ENCODE measurements at regions not wholly inside any gene's neighbourhood (a gene's known extent, or its start where the extent isn't known, plus 50 kb on each side); places are given as distances from the start of the nearest gene placed in this dataset.
"Not testable (repeated sequence)": the region's sequence is repeated elsewhere in the genome, so short reads cannot be mapped to it uniquely, and the experiment has no call there.

GRCh38 chr6:150495126-150495525 is 104.6 kb upstream of the PLEKHG1 start:
- TF ChIP-seq, protein P1, sequence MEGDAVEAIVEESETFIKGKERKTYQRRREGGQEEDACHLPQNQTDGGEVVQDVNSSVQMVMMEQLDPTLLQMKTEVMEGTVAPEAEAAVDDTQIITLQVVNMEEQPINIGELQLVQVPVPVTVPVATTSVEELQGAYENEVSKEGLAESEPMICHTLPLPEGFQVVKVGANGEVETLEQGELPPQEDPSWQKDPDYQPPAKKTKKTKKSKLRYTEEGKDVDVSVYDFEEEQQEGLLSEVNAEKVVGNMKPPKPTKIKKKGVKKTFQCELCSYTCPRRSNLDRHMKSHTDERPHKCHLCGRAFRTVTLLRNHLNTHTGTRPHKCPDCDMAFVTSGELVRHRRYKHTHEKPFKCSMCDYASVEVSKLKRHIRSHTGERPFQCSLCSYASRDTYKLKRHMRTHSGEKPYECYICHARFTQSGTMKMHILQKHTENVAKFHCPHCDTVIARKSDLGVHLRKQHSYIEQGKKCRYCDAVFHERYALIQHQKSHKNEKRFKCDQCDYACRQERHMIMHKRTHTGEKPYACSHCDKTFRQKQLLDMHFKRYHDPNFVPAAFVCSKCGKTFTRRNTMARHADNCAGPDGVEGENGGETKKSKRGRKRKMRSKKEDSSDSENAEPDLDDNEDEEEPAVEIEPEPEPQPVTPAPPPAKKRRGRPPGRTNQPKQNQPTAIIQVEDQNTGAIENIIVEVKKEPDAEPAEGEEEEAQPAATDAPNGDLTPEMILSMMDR (IDR thresholded peaks at IDR 0.05; ENCODE audit: low read depth, low read length): no peak
- DNase-seq (ENCODE audit: low read depth in 2 of 2): no peak
- H3K4me3 ChIP-seq (replicated peaks in 1 of 2; ENCODE audit: low read depth in 2 of 2, low read length in 2 of 2): no peak overlapping the region

DNA sequence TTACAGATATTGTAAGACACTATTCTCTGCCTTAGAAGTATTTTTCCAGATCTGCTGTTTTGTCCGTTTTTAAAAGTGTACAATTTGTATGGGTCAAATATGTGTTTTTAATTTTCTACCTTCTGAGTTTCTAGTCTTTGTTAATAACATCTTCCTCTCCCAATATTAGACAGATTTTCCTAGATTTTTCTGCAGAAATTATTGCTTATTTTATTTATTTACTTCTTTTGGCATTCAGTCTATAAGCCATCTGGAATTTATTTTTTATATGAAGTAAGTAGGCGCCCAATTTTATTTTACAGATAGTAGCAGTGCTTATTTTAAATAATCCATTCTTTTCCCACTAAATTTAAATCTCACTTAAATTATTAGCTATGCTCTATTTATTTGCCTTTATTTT is 103.1 kb upstream of the PLEKHG1 start:
- DNase-seq (ENCODE audit: low read depth in 2 of 2): no peak

GRCh38 chr6:150499882-150500312 is 99.8 kb upstream of the PLEKHG1 start:
- TF ChIP-seq, protein P1 (IDR thresholded peaks at IDR 0.05; ENCODE audit: low read depth, low read length): no peak
- DNase-seq (ENCODE audit: low read depth in 2 of 2): peak in 1 of 2 donors; percentile 31
- no peak overlapping the region for H3K4me3 ChIP-seq (replicated peaks in 1 of 2; ENCODE audit: low read depth in 2 of 2, low read length in 2 of 2)

More for the DNA sequence above, 103.1 kb upstream of the PLEKHG1 start:
- H3K4me3 ChIP-seq (replicated peaks in 1 of 2; ENCODE audit: low read depth in 2 of 2, low read length in 2 of 2): no peak overlapping the region
- TF ChIP-seq, protein P1 (IDR thresholded peaks at IDR 0.05; ENCODE audit: low read depth, low read length): no peak

GRCh38 chr6:150500568-150500967 is 99.1 kb upstream of the PLEKHG1 start:
- DNase-seq (ENCODE audit: low read depth in 2 of 2); H3K4me3 ChIP-seq (replicated peaks in 1 of 2; ENCODE audit: low read depth in 2 of 2, low read length in 2 of 2): not testable (repeated sequence)

- TF ChIP-seq, protein P1 (IDR thresholded peaks at IDR 0.05; ENCODE audit: low read depth, low read length): no peak
- H3K4me3 ChIP-seq (replicated peaks in 1 of 2; ENCODE audit: low read depth in 2 of 2, low read length in 2 of 2): no peak overlapping the region
Measured at GRCh38 chr6:150503041-150503440, 96.6 kb upstream of the PLEKHG1 start.

GRCh38 chr6:150503586-150504339 is 95.9 kb upstream of the PLEKHG1 start:
- TF ChIP-seq, protein P1 (IDR thresholded peaks at IDR 0.05; ENCODE audit: low read depth, low read length): no peak
- no peak overlapping the region for H3K4me3 ChIP-seq (replicated peaks in 1 of 2; ENCODE audit: low read depth in 2 of 2, low read length in 2 of 2)
- DNase-seq (ENCODE audit: low read depth in 2 of 2): no peak

More at GRCh38 chr6:150503041-150503440, 96.6 kb upstream of the PLEKHG1 start:
- DNase-seq (ENCODE audit: low read depth in 2 of 2): no peak

- DNase-seq (ENCODE audit: low read depth in 2 of 2); H3K4me3 ChIP-seq (replicated peaks in 1 of 2; ENCODE audit: low read depth in 2 of 2, low read length in 2 of 2): not testable (repeated sequence)
Measured at GRCh38 chr6:150507361-150507760, 92.3 kb upstream of the PLEKHG1 start.

DNA sequence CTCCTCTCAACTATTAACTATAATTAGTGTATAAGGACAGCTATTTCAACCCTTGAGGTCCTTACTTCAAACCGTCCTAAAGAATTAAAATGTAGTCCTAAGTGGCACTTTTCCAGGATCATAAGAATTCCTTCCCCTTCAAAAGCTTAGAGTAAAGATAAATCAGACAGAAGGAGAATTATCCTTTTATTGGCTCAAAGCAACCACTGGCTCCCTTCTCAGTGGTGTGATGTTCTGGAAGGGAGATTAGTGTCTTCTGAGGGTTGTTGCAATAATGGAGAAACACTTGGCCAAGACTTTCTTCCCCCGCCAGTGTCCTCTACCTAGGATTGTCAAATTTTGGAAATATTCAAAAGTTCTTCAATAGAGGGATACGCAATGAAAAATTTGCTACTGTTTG is 89.1 kb upstream of the PLEKHG1 start:
- H3K4me3 ChIP-seq (replicated peaks in 1 of 2; ENCODE audit: low read depth in 2 of 2, low read length in 2 of 2): no peak overlapping the region
- no peak for DNase-seq (ENCODE audit: low read depth in 2 of 2)
- TF ChIP-seq, protein P1 (IDR thresholded peaks at IDR 0.05; ENCODE audit: low read depth, low read length): no peak
